B cell (primary cell): ENCODE measurements at regions not wholly inside any gene's neighbourhood (a gene's known extent, or its start where the extent isn't known, plus 50 kb on each side); places are given as distances from the start of the nearest gene placed in this dataset.

Experiments
- EZH2 ChIP-seq: IDR thresholded peaks from 2 replicates; pipeline ENCODE4 v1.6.1; 2012; ENCODE audit warnings: borderline replicate concordance, low read depth, mild to moderate bottlenecking, moderate library complexity, low read length; ENCODE audit not compliant: insufficient read depth, poor library complexity, severe bottlenecking
- TF ChIP-seq, protein P1 (sequence below): fragments of 200-600 bp; IDR thresholded peaks from one replicate; pipeline ENCODE4 v1.8.0; 2022; ENCODE audit warnings: antibody characterized with exemption, mild to moderate bottlenecking

DNA sequence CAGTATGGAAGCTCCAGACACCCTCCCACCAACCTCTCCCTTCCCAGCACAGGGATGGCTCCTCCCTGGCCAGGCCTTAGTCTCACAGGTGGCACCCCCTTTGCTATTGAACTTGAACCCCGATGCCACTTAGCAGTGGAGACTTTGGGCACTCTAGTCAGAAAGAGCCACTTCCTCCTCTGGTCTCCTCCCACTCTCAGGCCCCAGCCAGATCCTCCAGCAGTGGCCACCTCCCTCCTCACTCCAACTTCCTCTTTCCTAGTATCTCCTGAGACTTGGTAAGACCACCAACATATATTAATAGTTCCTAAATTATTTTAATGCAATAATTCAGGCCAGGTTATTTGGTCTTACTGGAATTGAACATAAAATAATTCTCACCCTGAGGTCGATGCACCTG lies 437.2 kb upstream of the ID2 start:
- TF ChIP-seq, protein P1, sequence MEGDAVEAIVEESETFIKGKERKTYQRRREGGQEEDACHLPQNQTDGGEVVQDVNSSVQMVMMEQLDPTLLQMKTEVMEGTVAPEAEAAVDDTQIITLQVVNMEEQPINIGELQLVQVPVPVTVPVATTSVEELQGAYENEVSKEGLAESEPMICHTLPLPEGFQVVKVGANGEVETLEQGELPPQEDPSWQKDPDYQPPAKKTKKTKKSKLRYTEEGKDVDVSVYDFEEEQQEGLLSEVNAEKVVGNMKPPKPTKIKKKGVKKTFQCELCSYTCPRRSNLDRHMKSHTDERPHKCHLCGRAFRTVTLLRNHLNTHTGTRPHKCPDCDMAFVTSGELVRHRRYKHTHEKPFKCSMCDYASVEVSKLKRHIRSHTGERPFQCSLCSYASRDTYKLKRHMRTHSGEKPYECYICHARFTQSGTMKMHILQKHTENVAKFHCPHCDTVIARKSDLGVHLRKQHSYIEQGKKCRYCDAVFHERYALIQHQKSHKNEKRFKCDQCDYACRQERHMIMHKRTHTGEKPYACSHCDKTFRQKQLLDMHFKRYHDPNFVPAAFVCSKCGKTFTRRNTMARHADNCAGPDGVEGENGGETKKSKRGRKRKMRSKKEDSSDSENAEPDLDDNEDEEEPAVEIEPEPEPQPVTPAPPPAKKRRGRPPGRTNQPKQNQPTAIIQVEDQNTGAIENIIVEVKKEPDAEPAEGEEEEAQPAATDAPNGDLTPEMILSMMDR = no peak
- TF ChIP-seq EZH2 = no peak
